Progenitor cell of endocrine pancreas (in vitro differentiated cells): ENCODE measurements at regions not wholly inside any gene's neighbourhood (a gene's known extent, or its start where the extent isn't known, plus 50 kb on each side); places are given as distances from the start of the nearest gene placed in this dataset.

Experiments used
- DNase-seq: peaks from one replicate; pipeline ENCODE4 v3.0.0; 2021; ENCODE audit warnings: low spot score; ENCODE audit not compliant: unreplicated experiment
- H3K27ac Mint-ChIP-seq: 2 replicates; pipeline ENCODE4 v1.8.0; 2021; ENCODE audit warnings: mild to moderate bottlenecking, moderate library complexity, mixed read lengths
- H3K27me3 Mint-ChIP-seq: 2 replicates; pipeline ENCODE4 v1.8.0; 2021; ENCODE audit warnings: mixed read lengths
- H3K36me3 Mint-ChIP-seq: 2 replicates; pipeline ENCODE4 v1.8.0; 2022; ENCODE audit warnings: mixed read lengths; ENCODE audit not compliant: insufficient read depth
- H3K4me1 Mint-ChIP-seq: 2 replicates; pipeline ENCODE4 v1.8.0; 2021; ENCODE audit warnings: low read depth, mixed read lengths
- H3K4me3 Mint-ChIP-seq: 2 replicates; pipeline ENCODE4 v1.8.0; 2021; ENCODE audit warnings: low read depth, mild to moderate bottlenecking, moderate library complexity, mixed read lengths
- H3K9me3 Mint-ChIP-seq: 2 replicates; pipeline ENCODE4 v1.8.0; 2021; ENCODE audit warnings: low read depth, mixed read lengths
- CTCF ChIP-seq: fragments of 200-600 bp; sonication (generic); IDR thresholded peaks from one replicate; pipeline ENCODE4 v1.5.0; 2021; ENCODE audit warnings: antibody characterized with exemption, mild to moderate bottlenecking; ENCODE audit not compliant: unreplicated experiment

DNA sequence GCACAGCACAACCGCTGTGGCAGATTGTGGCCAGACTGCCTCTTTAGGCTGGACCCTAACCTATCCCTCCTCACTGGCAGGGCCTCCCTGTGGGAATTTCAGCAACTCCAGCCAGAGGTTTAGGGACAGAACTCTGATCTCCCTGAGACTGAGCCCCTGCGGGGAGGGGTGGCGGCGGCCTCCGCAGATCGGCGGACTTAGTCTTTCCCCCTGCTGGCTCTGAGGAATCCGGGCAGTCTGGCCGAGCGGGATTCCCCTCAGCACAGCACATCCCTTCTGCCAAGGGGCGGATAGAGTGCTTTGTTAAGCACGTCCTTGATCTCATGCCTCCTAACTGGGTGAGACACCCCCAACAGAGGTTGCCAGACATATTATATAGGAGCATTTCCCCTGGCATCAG lies 224.2 kb upstream of the NPY start:
- no peak overlapping the region for H3K4me3 Mint-ChIP-seq

DNA sequence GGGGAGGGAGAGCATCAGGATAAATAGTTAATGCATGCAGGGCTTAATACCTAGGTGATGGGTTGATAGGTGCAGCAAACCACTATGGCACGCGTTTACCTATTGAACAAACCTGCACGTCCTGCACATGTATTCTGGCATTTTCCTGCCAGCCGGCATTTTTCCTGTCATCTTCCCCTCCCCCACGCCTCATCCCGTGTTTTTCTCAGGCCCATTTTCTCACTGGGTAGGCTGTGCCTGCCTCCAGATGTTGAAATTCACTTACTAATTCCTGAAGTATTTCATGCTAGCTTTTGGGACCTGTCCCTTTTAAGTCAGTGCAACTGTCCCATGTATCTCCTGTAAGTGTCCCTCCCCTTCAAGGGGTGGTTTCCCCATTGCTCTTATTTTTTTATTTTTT lies 220.3 kb upstream of the NPY start:
- no peak for DNase-seq
- H3K27ac Mint-ChIP-seq: no peak overlapping the region
- H3K4me3 Mint-ChIP-seq: no peak overlapping the region
- H3K36me3 Mint-ChIP-seq: no peaks in the 10 kb centered on the region
- no peaks in the 10 kb centered on the region for H3K4me1 Mint-ChIP-seq
- H3K27me3 Mint-ChIP-seq: no peaks in the 10 kb centered on the region
- H3K9me3 Mint-ChIP-seq: peaks cover 12% of the 10 kb centered on the region
- TF ChIP-seq CTCF: no peak

More for the DNA sequence above, 224.2 kb upstream of the NPY start:
- Mint-ChIP-seq H3K36me3 (no peaks in the 10 kb centered on the region), H3K27ac (no peak overlapping the region), H3K27me3 (no peaks in the 10 kb centered on the region), H3K9me3 (peaks cover 12% of the 10 kb centered on the region), H3K4me1 (peaks cover 6% of the 10 kb centered on the region)
- TF ChIP-seq CTCF: no peak
- no peak for DNase-seq

GRCh38 chr7:24069751-24070150 lies 214.2 kb upstream of the NPY start:
- Mint-ChIP-seq H3K4me3 (no peak overlapping the region), H3K27ac (no peak overlapping the region), H3K4me1 (no peaks in the 10 kb centered on the region), H3K9me3 (no peaks in the 10 kb centered on the region), H3K27me3 (no peaks in the 10 kb centered on the region), H3K36me3 (no peaks in the 10 kb centered on the region)
- no peak for DNase-seq
- no peak for TF ChIP-seq CTCF

DNA sequence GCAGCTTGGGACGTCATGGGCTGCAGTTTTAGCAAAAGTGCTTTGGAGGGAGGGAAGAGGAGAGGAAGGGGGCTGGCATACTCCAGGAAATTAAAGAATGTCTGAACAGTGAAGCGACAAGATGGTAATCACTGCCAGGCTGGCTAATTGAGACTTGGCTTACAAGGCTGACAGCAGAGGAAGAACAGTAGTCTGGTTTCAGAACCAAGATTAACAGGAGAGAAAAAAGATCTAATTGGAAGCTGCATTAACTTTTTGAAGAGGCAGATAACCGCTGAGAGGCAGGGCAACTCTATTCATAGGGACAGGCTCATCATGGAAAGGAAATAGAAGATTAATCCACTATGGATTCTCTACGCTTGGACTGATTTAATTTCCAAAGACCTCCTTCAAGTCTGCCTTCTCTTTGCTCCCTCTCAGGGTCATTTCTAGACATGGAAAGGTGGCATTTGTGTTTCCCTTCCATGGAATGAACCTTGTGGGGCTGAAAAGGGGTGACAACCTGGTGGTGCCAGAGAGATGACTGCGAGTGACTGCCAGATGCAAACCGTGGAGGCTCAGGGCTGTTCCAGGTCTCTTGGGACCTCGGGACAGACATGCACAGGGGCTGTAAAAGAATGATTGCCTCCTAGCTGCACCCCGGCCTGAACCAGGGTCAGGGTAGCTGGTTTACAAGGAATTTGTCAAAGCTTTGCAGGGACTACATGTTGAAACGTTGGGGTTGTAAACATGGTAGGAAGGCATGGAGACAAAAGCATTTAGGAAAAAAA lies 210.2 kb upstream of the NPY start:
- H3K9me3 Mint-ChIP-seq: no peaks in the 10 kb centered on the region
- no peak overlapping the region for H3K4me3 Mint-ChIP-seq
- no peak for DNase-seq
- H3K36me3 Mint-ChIP-seq: no peaks in the 10 kb centered on the region
- no peak for TF ChIP-seq CTCF
- no peak overlapping the region for H3K27ac Mint-ChIP-seq
- H3K4me1 Mint-ChIP-seq: no peaks in the 10 kb centered on the region
- H3K27me3 Mint-ChIP-seq: no peaks in the 10 kb centered on the region

DNA sequence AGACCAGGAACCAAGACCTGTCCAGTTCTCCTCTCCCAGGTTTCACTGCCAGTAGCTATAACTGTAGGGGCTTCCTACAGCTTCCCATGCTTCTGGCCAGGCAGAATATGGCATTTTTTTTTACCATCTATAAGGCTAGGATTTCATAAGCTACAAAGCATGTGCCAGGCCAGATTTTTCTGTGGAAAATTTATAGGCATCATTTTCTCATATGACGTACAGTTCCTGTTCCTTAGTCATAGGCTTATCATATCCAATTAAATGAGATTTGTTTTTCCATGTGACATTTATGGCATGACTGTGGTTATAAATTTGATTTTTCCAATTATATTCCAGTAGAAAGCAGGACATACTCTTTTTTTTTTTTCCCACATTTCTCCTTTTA lies 208.6 kb upstream of the NPY start:
- Mint-ChIP-seq H3K27me3 (no peaks in the 10 kb centered on the region), H3K27ac (no peak overlapping the region), H3K36me3 (no peaks in the 10 kb centered on the region), H3K9me3 (no peaks in the 10 kb centered on the region), H3K4me1 (no peaks in the 10 kb centered on the region), H3K4me3 (no peak overlapping the region)
- TF ChIP-seq CTCF: no peak
- no peak for DNase-seq
